ENCODE measurements at regions not wholly inside any gene's neighbourhood (a gene's known extent, or its start where the extent isn't known, plus 50 kb on each side); places are given as distances from the start of the nearest gene placed in this dataset.

GRCh38 chr6:105951322-105951721 lies 134.8 kb upstream of the PRDM1 start:
- peaks cover 3% of the 10 kb centered on the region for H3K4me1 Mint-ChIP-seq (ENCODE audit: low read depth)
- ATAC-seq, result no peak
- DNase-seq, result no peak
- no peaks in the 10 kb centered on the region for H3K36me3 Mint-ChIP-seq (ENCODE audit: low read depth)
- no peaks in the 10 kb centered on the region for H3K9me3 Mint-ChIP-seq (ENCODE audit: insufficient read depth)
- no peak overlapping the region for H3K27ac Mint-ChIP-seq
- no peak overlapping the region for H3K4me3 Mint-ChIP-seq
- H3K27me3 Mint-ChIP-seq (ENCODE audit: low read depth), result peaks cover 3% of the 10 kb centered on the region
- POLR2A ChIA-PET, result no interaction called here
- CTCF ChIA-PET, result interaction anchor here (1.2 kb wide), 1 partner anchor 41 kb away, joined by 4 read pairs; no protein-coding TSS in a partner anchor

GRCh38 chr6:105949869-105950268 lies 136.3 kb upstream of the PRDM1 start:
- peaks cover 11% of the 10 kb centered on the region for H3K27me3 Mint-ChIP-seq (ENCODE audit: low read depth)
- DNase-seq (no peak), ATAC-seq (no peak)
- CTCF ChIA-PET, result no interaction called here
- no peak overlapping the region for H3K27ac Mint-ChIP-seq
- H3K36me3 Mint-ChIP-seq (ENCODE audit: low read depth), result no peaks in the 10 kb centered on the region
- H3K4me1 Mint-ChIP-seq (ENCODE audit: low read depth), result no peaks in the 10 kb centered on the region
- no peak overlapping the region for H3K4me3 Mint-ChIP-seq
- POLR2A ChIA-PET, result no interaction called here
- no peaks in the 10 kb centered on the region for H3K9me3 Mint-ChIP-seq (ENCODE audit: insufficient read depth)

- POLR2A ChIA-PET, result no interaction called here
- peaks cover 4% of the 10 kb centered on the region for H3K4me1 Mint-ChIP-seq (ENCODE audit: low read depth)
- H3K27me3 Mint-ChIP-seq (ENCODE audit: low read depth), result peaks cover 23% of the 10 kb centered on the region
- no peak overlapping the region for H3K4me3 Mint-ChIP-seq
- no peaks in the 10 kb centered on the region for H3K36me3 Mint-ChIP-seq (ENCODE audit: low read depth)
- no peaks in the 10 kb centered on the region for H3K9me3 Mint-ChIP-seq (ENCODE audit: insufficient read depth)
- H3K27ac Mint-ChIP-seq, result no peak overlapping the region
- CTCF ChIA-PET, result no interaction called here
- no peak for ATAC-seq
- DNase-seq, result no peak
These were observed 142.6 kb upstream of the PRDM1 start for GRCh38 chr6:105943514-105943913.

GRCh38 chr6:105941621-105942412 lies 144.3 kb upstream of the PRDM1 start:
- ATAC-seq (no peak), DNase-seq (no peak)
- CTCF ChIA-PET, result no interaction called here
- POLR2A ChIA-PET, result no interaction called here
- H3K36me3 Mint-ChIP-seq (ENCODE audit: low read depth), result no peaks in the 10 kb centered on the region
- peaks cover 23% of the 10 kb centered on the region for H3K27me3 Mint-ChIP-seq (ENCODE audit: low read depth)
- H3K9me3 Mint-ChIP-seq (ENCODE audit: insufficient read depth), result no peaks in the 10 kb centered on the region
- no peak overlapping the region for H3K4me3 Mint-ChIP-seq
- H3K4me1 Mint-ChIP-seq (ENCODE audit: low read depth), result peaks cover 4% of the 10 kb centered on the region
- no peak overlapping the region for H3K27ac Mint-ChIP-seq

GRCh38 chr6:105940990-105941389 lies 145.1 kb upstream of the PRDM1 start:
- POLR2A ChIA-PET, result no interaction called here
- no peak for ATAC-seq
- H3K27me3 Mint-ChIP-seq (ENCODE audit: low read depth), result peaks cover 23% of the 10 kb centered on the region
- H3K36me3 Mint-ChIP-seq (ENCODE audit: low read depth), result no peaks in the 10 kb centered on the region
- no peak for DNase-seq
- peaks cover 4% of the 10 kb centered on the region for H3K4me1 Mint-ChIP-seq (ENCODE audit: low read depth)
- no peak overlapping the region for H3K4me3 Mint-ChIP-seq
- CTCF ChIA-PET, result no interaction called here
- no peaks in the 10 kb centered on the region for H3K9me3 Mint-ChIP-seq (ENCODE audit: insufficient read depth)
- H3K27ac Mint-ChIP-seq, result no peak overlapping the region

GRCh38 chr6:105936972-105937371 lies 149.2 kb upstream of the PRDM1 start:
- ChIA-PET CTCF (no interaction called here), POLR2A (no interaction called here)
- no peaks in the 10 kb centered on the region for H3K36me3 Mint-ChIP-seq (ENCODE audit: low read depth)
- no peak overlapping the region for H3K4me3 Mint-ChIP-seq
- peaks cover 5% of the 10 kb centered on the region for H3K27me3 Mint-ChIP-seq (ENCODE audit: low read depth)
- no peak for DNase-seq
- no peaks in the 10 kb centered on the region for H3K9me3 Mint-ChIP-seq (ENCODE audit: insufficient read depth)
- no peak overlapping the region for H3K27ac Mint-ChIP-seq
- peaks cover 4% of the 10 kb centered on the region for H3K4me1 Mint-ChIP-seq (ENCODE audit: low read depth)
- no peak for ATAC-seq

GRCh38 chr6:105935416-105935815 lies 150.7 kb upstream of the PRDM1 start:
- H3K4me3 Mint-ChIP-seq, result no peak overlapping the region
- no peaks in the 10 kb centered on the region for H3K9me3 Mint-ChIP-seq (ENCODE audit: insufficient read depth)
- no peak overlapping the region for H3K27ac Mint-ChIP-seq
- ATAC-seq (no peak), DNase-seq (no peak)
- no peaks in the 10 kb centered on the region for H3K27me3 Mint-ChIP-seq (ENCODE audit: low read depth)
- H3K36me3 Mint-ChIP-seq (ENCODE audit: low read depth), result no peaks in the 10 kb centered on the region
- ChIA-PET POLR2A (interaction anchor here (0.5 kb wide), 1 partner anchor 12 kb away, joined by 4 read pairs; no protein-coding TSS in a partner anchor), CTCF (no interaction called here)
- H3K4me1 Mint-ChIP-seq (ENCODE audit: low read depth), result peaks cover 4% of the 10 kb centered on the region

- no peaks in the 10 kb centered on the region for H3K9me3 Mint-ChIP-seq (ENCODE audit: insufficient read depth)
- H3K27ac Mint-ChIP-seq, result no peak overlapping the region
- POLR2A ChIA-PET, result interaction anchor here (0.6 kb wide), 1 partner anchor 65 kb away, joined by 5 read pairs; no protein-coding TSS in a partner anchor
- no peak overlapping the region for H3K4me3 Mint-ChIP-seq
- DNase-seq (no peak), ATAC-seq (no peak)
- peaks cover 6% of the 10 kb centered on the region for H3K27me3 Mint-ChIP-seq (ENCODE audit: low read depth)
- CTCF ChIA-PET, result no interaction called here
- H3K36me3 Mint-ChIP-seq (ENCODE audit: low read depth), result no peaks in the 10 kb centered on the region
- H3K4me1 Mint-ChIP-seq (ENCODE audit: low read depth), result peaks cover 4% of the 10 kb centered on the region
These were observed 151.4 kb upstream of the PRDM1 start for GRCh38 chr6:105934708-105935107.

GRCh38 chr6:105932440-105932839 lies 153.7 kb upstream of the PRDM1 start:
- no peaks in the 10 kb centered on the region for H3K9me3 Mint-ChIP-seq (ENCODE audit: insufficient read depth)
- H3K4me3 Mint-ChIP-seq, result no peak overlapping the region
- H3K27ac Mint-ChIP-seq, result no peak overlapping the region
- ChIA-PET POLR2A (no interaction called here), CTCF (interaction anchor here (0.7 to 1.3 kb wide), 2 partner anchors 16 to 445 kb away, joined by 3 read pairs; no protein-coding TSS in a partner anchor)
- no peaks in the 10 kb centered on the region for H3K36me3 Mint-ChIP-seq (ENCODE audit: low read depth)
- ATAC-seq (no peak), DNase-seq (no peak)
- peaks cover 11% of the 10 kb centered on the region for H3K27me3 Mint-ChIP-seq (ENCODE audit: low read depth)
- no peaks in the 10 kb centered on the region for H3K4me1 Mint-ChIP-seq (ENCODE audit: low read depth)

GRCh38 chr6:105929626-105930025 lies 156.5 kb upstream of the PRDM1 start:
- H3K9me3 Mint-ChIP-seq (ENCODE audit: insufficient read depth), result no peaks in the 10 kb centered on the region
- no peaks in the 10 kb centered on the region for H3K36me3 Mint-ChIP-seq (ENCODE audit: low read depth)
- ATAC-seq (no peak), DNase-seq (no peak)
- peaks cover 17% of the 10 kb centered on the region for H3K27me3 Mint-ChIP-seq (ENCODE audit: low read depth)
- no peak overlapping the region for H3K4me3 Mint-ChIP-seq
- no peaks in the 10 kb centered on the region for H3K4me1 Mint-ChIP-seq (ENCODE audit: low read depth)
- no peak overlapping the region for H3K27ac Mint-ChIP-seq
- POLR2A ChIA-PET, result no interaction called here
- CTCF ChIA-PET, result no interaction called here

GRCh38 chr6:105926318-105926717 lies 159.8 kb upstream of the PRDM1 start:
- POLR2A ChIA-PET, result no interaction called here
- Mint-ChIP-seq H3K9me3 (ENCODE audit: insufficient read depth) (no peaks in the 10 kb centered on the region), H3K4me1 (ENCODE audit: low read depth) (no peaks in the 10 kb centered on the region), H3K36me3 (ENCODE audit: low read depth) (no peaks in the 10 kb centered on the region), H3K27ac (no peak overlapping the region), H3K27me3 (ENCODE audit: low read depth) (peaks cover 17% of the 10 kb centered on the region), H3K4me3 (no peak overlapping the region)
- ATAC-seq (no peak), DNase-seq (no peak)
- CTCF ChIA-PET, result no interaction called here

GRCh38 chr6:105925706-105926105 lies 160.4 kb upstream of the PRDM1 start:
- Mint-ChIP-seq H3K4me1 (ENCODE audit: low read depth) (no peaks in the 10 kb centered on the region), H3K9me3 (ENCODE audit: insufficient read depth) (no peaks in the 10 kb centered on the region), H3K27me3 (ENCODE audit: low read depth) (peaks cover 17% of the 10 kb centered on the region), H3K27ac (no peak overlapping the region), H3K36me3 (ENCODE audit: low read depth) (no peaks in the 10 kb centered on the region), H3K4me3 (no peak overlapping the region)
- POLR2A ChIA-PET, result no interaction called here
- DNase-seq, result no peak
- CTCF ChIA-PET, result interaction anchor here (0.6 kb wide), 1 partner anchor 1017 kb away, joined by 3 read pairs; no protein-coding TSS in a partner anchor
- no peak for ATAC-seq

- ATAC-seq (no peak), DNase-seq (no peak)
- Mint-ChIP-seq H3K4me1 (ENCODE audit: low read depth) (peaks cover 7% of the 10 kb centered on the region), H3K9me3 (ENCODE audit: insufficient read depth) (no peaks in the 10 kb centered on the region), H3K36me3 (ENCODE audit: low read depth) (no peaks in the 10 kb centered on the region), H3K27me3 (ENCODE audit: low read depth) (peaks cover 9% of the 10 kb centered on the region), H3K4me3 (no peak overlapping the region), H3K27ac (no peak overlapping the region)
- POLR2A ChIA-PET, result no interaction called here
- CTCF ChIA-PET, result no interaction called here
These were observed 164.4 kb upstream of the PRDM1 start for GRCh38 chr6:105921781-105922180.

Measured in activated CD8-positive, alpha-beta T cell treated with anti-CD3 and anti-CD28 coated beads, Interleukin-2, amount 10 ng/mL, durations not matched to agents 7 days and 5 days (primary cell).